RWPE2 (cell line): ENCODE measurements at regions not wholly inside any gene's neighbourhood (a gene's known extent, or its start where the extent isn't known, plus 50 kb on each side); places are given as distances from the start of the nearest gene placed in this dataset.
"Not testable (repeated sequence)": the region's sequence is repeated elsewhere in the genome, so short reads cannot be mapped to it uniquely, and the experiment has no call there.

Source experiments
- ATAC-seq: fragments of 200-7000 bp; cut with Tn5 transposase; 3 replicates; pipeline ENCODE4 v1.9.1; 2021; ENCODE audit warnings: low read depth
- DNase-seq: peaks from one replicate; pipeline ENCODE4 v3.0.0-alpha.2; 2020; ENCODE audit warnings: low spot score
- H3K27ac ChIP-seq: fragments of 450-650 bp; 2 replicates; pipeline ENCODE4 v1.5.1; 2017; ENCODE audit warnings: mild to moderate bottlenecking; ENCODE audit not compliant: poor library complexity, severe bottlenecking
- H3K27me3 ChIP-seq: fragments of 250-450 bp; sonication (Bioruptor Pico); 2 replicates; pipeline ENCODE4 v1.5.1; 2021; ENCODE audit warnings: mild to moderate bottlenecking, moderate library complexity; ENCODE audit not compliant: insufficient read depth, poor library complexity, severe bottlenecking
- H3K36me3 ChIP-seq: fragments of 250-450 bp; sonication (Bioruptor Pico); 2 replicates; pipeline ENCODE4 v1.5.1; 2020; ENCODE audit warnings: low read depth, mild to moderate bottlenecking, moderate library complexity
- H3K4me1 ChIP-seq: fragments of 250-450 bp; sonication (Bioruptor Pico); 2 replicates; pipeline ENCODE4 v1.5.1; 2021; ENCODE audit warnings: mild to moderate bottlenecking, moderate library complexity; ENCODE audit not compliant: insufficient read depth, poor library complexity, severe bottlenecking
- H3K4me3 ChIP-seq: fragments of 250-450 bp; sonication (Bioruptor Pico); 2 replicates; pipeline ENCODE4 v1.5.1; 2021; ENCODE audit warnings: mild to moderate bottlenecking, moderate library complexity; ENCODE audit not compliant: severe bottlenecking
- H3K9me3 ChIP-seq: fragments of 250-450 bp; sonication (Bioruptor Pico); 2 replicates; pipeline ENCODE4 v1.5.1; 2021; ENCODE audit warnings: mild to moderate bottlenecking, moderate library complexity; ENCODE audit not compliant: severe bottlenecking

- DNase-seq, ATAC-seq: not testable (repeated sequence)
Measured at GRCh38 chr2:111278133-111278532, 157.4 kb downstream of the BCL2L11 start.

DNA sequence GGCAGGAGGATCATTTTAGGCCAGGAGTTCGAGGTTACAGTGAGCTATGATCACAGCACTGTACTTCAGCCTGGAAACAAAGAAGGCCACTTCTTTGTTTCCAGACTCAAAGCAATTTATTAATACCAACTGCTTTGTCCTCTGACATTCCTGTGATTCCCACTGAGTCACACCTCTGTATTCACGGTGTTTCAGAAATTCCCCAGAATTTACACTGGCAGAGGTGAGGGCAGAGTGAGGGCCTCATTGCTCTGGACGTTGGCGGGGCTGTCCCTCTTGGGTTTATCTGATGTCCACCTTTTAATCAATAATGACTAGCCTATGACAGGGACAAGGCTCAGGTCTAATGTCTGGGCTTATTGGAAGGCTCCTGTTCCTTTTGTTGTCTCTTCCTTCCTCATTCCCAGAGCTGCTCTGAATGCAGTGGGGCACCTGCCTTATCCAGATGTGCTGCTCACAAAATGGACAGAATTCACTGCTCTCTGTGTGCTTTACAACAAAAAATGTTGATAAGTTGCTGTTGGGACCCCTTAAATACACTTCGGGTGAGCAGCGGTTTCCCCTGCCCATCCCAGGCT lies 160.1 kb downstream of the BCL2L11 start:
- peak; percentile 64 for ATAC-seq
- not testable (repeated sequence) for H3K36me3 ChIP-seq, H3K27me3 ChIP-seq, H3K4me1 ChIP-seq, H3K27ac ChIP-seq, DNase-seq, H3K4me3 ChIP-seq, H3K9me3 ChIP-seq

More at GRCh38 chr2:111278133-111278532, 157.4 kb downstream of the BCL2L11 start:
- not testable (repeated sequence) for H3K9me3 ChIP-seq, H3K27ac ChIP-seq, H3K4me3 ChIP-seq, H3K27me3 ChIP-seq, H3K4me1 ChIP-seq, H3K36me3 ChIP-seq

DNA sequence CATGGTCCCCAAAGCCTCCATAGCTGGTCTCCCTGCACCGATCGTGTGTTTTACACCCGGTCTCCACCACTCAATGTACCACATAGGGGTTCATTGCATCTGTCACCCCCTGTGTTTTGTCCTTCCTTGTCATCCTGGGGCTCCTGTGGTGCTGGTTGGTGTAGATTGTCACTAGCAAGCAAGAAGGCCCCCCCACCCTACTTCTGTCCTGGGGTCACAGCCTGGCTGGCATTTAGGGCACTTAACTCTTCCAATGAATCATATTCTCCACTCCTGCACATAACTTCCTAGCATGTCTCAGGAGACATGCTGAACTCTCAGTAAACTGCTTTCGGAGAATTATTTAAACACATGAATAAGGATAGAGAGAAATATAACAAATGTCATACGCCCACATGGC lies 161.4 kb downstream of the BCL2L11 start:
- H3K4me1 ChIP-seq, DNase-seq, H3K36me3 ChIP-seq, H3K27ac ChIP-seq, H3K27me3 ChIP-seq, H3K4me3 ChIP-seq, H3K9me3 ChIP-seq, ATAC-seq: not testable (repeated sequence)

DNA sequence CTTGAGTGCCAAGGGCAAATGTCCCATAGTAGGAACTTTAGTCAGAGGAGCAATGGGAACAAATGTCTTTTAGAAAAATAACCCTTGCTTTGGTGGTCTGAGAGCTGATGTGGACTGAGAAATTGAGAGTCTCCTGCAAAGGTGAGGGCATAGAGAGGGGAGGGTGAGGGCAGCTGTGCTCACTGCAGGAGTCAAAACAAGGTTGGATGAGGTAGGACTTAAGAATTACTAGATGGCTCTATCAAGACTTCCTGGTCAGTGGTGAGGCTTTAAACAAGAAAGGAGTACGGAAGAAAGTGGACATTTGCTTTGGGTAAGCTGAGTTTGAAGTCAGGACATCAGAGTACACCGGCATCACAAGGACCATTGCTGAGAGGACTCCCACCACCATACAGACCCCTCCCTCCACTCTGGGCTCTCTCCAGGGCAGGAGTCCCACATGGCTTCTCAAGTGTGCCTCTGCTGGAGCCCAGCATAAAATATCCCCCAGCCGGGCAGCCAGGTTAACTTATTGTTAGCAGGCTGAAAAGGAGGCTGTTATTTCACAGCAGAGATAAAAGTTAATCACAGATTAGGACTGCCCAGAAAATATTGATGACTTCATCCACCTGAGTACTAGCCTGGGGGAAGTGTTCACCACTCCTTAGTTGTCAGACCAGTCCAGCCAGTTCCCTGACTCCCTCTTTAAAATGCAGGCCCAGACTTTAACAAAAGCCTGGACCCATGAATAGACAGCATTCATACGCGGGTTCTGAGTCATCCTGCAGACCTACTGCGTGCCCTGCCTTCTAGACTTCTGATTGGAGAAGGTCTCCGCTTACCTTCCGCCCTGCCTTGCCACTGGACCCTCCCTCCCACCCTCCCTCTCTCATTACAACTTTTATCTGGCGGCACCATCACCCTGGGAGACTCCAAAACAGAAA lies 167.2 kb downstream of the BCL2L11 start:
- H3K36me3 ChIP-seq, H3K27me3 ChIP-seq, H3K9me3 ChIP-seq, H3K4me3 ChIP-seq, H3K27ac ChIP-seq, H3K4me1 ChIP-seq: not testable (repeated sequence)
- peak; percentile 87 for ATAC-seq
- peak; percentile 79 for DNase-seq

DNA sequence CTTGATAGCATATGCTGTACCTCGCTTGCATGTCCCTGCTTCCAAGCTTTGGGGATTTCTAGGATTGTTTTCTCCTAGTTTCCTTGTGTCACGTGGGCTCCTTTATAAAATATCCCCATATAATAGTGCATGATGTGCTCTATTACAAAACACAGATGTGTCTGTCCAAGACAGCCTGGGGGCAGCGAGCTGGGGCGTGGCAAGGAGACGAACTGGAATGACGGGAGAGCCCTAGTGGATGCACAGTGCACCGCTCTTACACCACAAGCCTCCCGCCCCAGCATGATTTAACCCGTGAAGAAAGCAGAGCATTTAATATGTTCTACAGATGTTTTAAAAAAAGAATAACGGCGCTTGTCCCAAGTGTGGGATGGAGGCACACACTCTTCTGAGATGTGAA lies 169.7 kb downstream of the BCL2L11 start:
- H3K27ac ChIP-seq, H3K4me3 ChIP-seq, H3K27me3 ChIP-seq, H3K4me1 ChIP-seq, H3K36me3 ChIP-seq, H3K9me3 ChIP-seq: not testable (repeated sequence)
- DNase-seq (peak; percentile 76), ATAC-seq (peak; percentile 73)

GRCh38 chr2:111291566-111291965 lies 170.9 kb downstream of the BCL2L11 start:
- H3K9me3 ChIP-seq, H3K36me3 ChIP-seq, H3K27me3 ChIP-seq, DNase-seq, ATAC-seq, H3K4me1 ChIP-seq, H3K27ac ChIP-seq, H3K4me3 ChIP-seq: not testable (repeated sequence)

DNA sequence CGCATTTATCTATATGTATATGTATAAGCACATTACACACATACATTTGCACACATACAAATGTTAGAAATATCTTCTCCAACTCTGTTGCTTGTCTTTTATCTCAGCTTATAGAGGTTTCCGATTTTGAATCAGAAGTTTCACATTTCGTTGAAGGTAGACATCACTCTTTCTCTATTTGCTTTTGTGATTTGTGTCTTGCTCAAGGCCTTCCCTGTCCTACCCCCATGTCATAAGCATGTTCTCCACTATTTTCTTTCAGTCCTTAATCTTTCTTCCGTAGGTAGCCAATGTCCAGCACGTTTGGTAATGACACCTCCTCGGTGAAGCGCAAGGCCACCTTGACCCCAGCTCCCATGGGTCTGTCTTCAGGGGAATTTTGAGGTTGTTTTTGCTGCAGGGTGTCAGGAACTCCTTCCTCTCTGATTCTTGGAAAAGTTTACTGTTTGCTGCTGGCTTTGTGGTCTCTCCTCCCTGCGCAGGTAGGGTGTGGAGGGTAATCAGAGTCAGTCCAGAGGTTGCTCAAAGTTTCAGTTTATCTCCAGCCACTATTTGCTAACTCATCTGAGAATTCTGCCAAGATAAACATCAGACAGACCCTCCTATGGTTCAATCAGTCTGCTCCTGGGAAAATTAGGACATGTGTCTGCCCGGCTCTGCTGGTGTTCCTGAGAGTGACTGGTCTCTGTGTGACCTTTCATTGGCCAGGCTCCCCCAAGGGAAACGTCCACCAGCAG lies 171.7 kb downstream of the BCL2L11 start:
- not testable (repeated sequence) for H3K27me3 ChIP-seq, H3K4me3 ChIP-seq, DNase-seq, H3K36me3 ChIP-seq, H3K9me3 ChIP-seq, H3K27ac ChIP-seq, H3K4me1 ChIP-seq, ATAC-seq

DNA sequence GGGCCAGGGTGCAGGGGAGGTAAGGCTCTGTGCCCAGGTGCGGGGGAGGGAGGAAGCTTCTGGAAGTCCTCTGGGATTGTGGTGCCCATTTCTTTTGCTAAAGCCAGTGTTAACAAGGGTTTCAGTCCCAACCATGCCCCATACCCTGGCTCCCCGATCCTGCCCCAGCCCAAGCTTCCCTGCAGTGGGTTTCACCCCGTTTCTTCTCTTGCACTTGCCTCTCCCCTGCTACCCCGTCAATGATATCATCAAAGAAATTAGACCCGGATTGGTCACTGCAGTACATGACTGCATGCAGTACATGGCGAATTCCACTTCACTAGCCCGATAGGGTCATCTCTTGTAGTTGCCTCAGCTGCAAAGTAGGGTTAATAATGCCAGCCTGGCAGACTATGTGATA lies 174.0 kb downstream of the BCL2L11 start:
- H3K36me3 ChIP-seq, ATAC-seq, H3K4me1 ChIP-seq, H3K4me3 ChIP-seq, H3K27ac ChIP-seq, H3K27me3 ChIP-seq, H3K9me3 ChIP-seq, DNase-seq: not testable (repeated sequence)

DNA sequence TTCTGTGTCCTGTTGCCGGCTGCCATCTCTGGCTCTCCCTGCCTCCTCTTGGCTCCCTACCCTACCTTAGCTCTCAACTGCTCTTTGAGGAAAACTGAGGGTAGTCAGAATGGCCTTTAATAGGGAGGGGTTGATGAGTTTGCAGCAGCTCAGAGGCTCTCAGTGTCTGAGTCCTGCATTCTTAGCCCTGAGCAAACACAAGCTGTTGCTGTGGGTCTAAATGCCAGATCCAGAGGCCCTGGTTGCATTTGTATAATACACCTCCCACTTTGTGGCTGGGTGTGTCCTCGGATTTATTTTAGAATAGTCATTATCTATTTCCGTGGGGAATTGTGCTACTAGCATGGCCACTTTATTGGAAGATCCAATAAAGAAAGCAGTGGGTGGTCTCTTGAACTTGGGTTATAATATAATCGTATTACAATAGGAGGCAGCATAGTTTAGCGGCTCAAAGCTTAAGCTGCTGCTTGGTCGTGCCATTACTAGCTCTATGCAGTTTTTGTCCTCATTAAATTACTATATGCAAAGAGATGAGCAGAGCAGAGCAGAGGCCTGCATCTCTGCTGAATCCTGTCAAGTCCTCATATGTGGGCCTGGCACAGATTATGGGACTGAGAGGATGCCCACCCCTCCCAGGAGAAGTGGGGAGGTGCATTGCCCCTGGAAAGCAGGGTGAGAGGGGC lies 175.5 kb downstream of the BCL2L11 start:
- not testable (repeated sequence) for H3K27me3 ChIP-seq, ATAC-seq, H3K4me3 ChIP-seq, H3K4me1 ChIP-seq, H3K9me3 ChIP-seq, H3K36me3 ChIP-seq, H3K27ac ChIP-seq, DNase-seq

- H3K36me3 ChIP-seq, DNase-seq, H3K27ac ChIP-seq, ATAC-seq, H3K27me3 ChIP-seq, H3K9me3 ChIP-seq, H3K4me1 ChIP-seq, H3K4me3 ChIP-seq: not testable (repeated sequence)
Measured at GRCh38 chr2:111297128-111297527, 176.4 kb downstream of the BCL2L11 start.

DNA sequence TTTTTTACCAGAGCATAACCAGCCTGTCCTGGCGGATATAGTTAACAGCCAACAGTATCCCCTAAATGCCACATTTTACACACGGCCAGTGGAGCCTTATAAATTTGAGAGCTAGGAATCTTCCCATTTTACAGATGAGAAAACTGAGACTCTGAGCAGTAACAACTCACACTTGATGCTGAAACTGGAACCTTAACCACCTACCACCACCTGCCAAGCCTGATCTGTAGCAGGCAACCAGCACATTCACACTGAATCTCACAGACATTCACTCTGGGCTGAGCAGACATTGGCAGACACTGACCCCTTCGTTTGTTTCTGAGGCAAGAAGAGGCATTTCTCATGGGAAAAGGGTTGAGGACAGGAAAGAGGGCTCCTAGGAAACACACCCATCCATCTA lies 178.2 kb downstream of the BCL2L11 start:
- not testable (repeated sequence) for H3K4me3 ChIP-seq, ATAC-seq, DNase-seq, H3K27me3 ChIP-seq, H3K27ac ChIP-seq, H3K36me3 ChIP-seq, H3K9me3 ChIP-seq, H3K4me1 ChIP-seq
